Panc1 (cell line): ENCODE measurements at regions not wholly inside any gene's neighbourhood (a gene's known extent, or its start where the extent isn't known, plus 50 kb on each side); places are given as distances from the start of the nearest gene placed in this dataset.

Source experiments
- ATAC-seq: fragments of 200-7000 bp; cut with Tn5 transposase; 2 replicates; pipeline ENCODE4 v1.9.1; 2020; ENCODE audit warnings: mild to moderate bottlenecking, moderate library complexity
- BruUV-seq: library from RNA; stranded (reverse); fragments of 400-500 nt; replicated peaks from 2 replicates; lab custom pipeline; 2021; lab: Mats Ljungman, UMichigan
- CTCF ChIA-PET: fragments of 300-600 bp; sonication (Branson Sonifier 250); formaldehyde crosslinking; loops from one replicate; lab custom pipeline; 2022; ENCODE audit warnings: antibody characterized with exemption; lab: Charles Lee
- POLR2A ChIA-PET: fragments of 300-600 bp; sonication (Branson Sonifier 250); formaldehyde crosslinking; loops from one replicate; lab custom pipeline; 2022; ENCODE audit warnings: antibody characterized with exemption; lab: Charles Lee
- DNase-seq: peaks from one replicate; pipeline ENCODE4 v3.0.0-alpha.2; 2010; ENCODE audit warnings: low read depth, low spot score
- H3K27ac ChIP-seq: 2 replicates; pipeline ENCODE4 v1.5.1; 2011; ENCODE audit warnings: mild to moderate bottlenecking, low read length, inconsistent platforms
- H3K27me3 ChIP-seq: fragments of 200-500 bp; sonication (Bioruptor generic); 2 replicates; pipeline ENCODE4 v1.6.0; 2014; ENCODE audit warnings: low read length, inconsistent platforms; ENCODE audit not compliant: control insufficient read depth, insufficient read depth
- H3K36me3 ChIP-seq: fragments of 200-500 bp; sonication (Bioruptor generic); 2 replicates; pipeline ENCODE4 v1.5.1; 2014; ENCODE audit warnings: inconsistent platforms, mild to moderate bottlenecking, low read length, moderate library complexity; ENCODE audit not compliant: control insufficient read depth, insufficient read depth
- H3K4me1 ChIP-seq: 2 replicates; pipeline ENCODE4 v1.5.1; 2011; ENCODE audit warnings: inconsistent platforms, mild to moderate bottlenecking, low read length, moderate library complexity; ENCODE audit not compliant: control insufficient read depth, insufficient read depth
- H3K4me3 ChIP-seq, 2 experiments: 2 replicates each; pipeline ENCODE4 v1.5.1; 2011 to 2012; ENCODE audit warnings: low read depth in 2 of 2, low read length in 2 of 2, mild to moderate bottlenecking in 2 of 2, inconsistent platforms in 1 of 2, moderate library complexity in 1 of 2
- H3K9me3 ChIP-seq: fragments of 200-500 bp; sonication (Bioruptor generic); 2 replicates; pipeline ENCODE4 v1.5.1; 2014; ENCODE audit warnings: low read depth, mild to moderate bottlenecking, inconsistent platforms, low read length, moderate library complexity; ENCODE audit not compliant: control insufficient read depth, insufficient read depth
- CTCF ChIP-seq: fragments of 450-650 bp; IDR thresholded peaks from 2 replicates; pipeline ENCODE4 v1.5.1; 2017; ENCODE audit warnings: mild to moderate bottlenecking
- POLR2AphosphoS5 ChIP-seq: IDR thresholded peaks from 2 replicates; pipeline ENCODE4 v1.6.1; 2012; ENCODE audit warnings: mild to moderate bottlenecking, low read depth, low read length, moderate library complexity
- REST ChIP-seq, 2 experiments: IDR thresholded peaks; 2 replicates each; pipeline ENCODE4 v1.6.1; 2011 to 2012; ENCODE audit warnings: low read depth in 2 of 2, control low read depth in 1 of 2, low read length in 1 of 2, mild to moderate bottlenecking in 1 of 2, moderate library complexity in 1 of 2; ENCODE audit not compliant: insufficient read depth in 1 of 2
- SIN3A ChIP-seq: IDR thresholded peaks from 2 replicates; pipeline ENCODE4 v1.6.1; 2012; ENCODE audit warnings: low read depth, mild to moderate bottlenecking, low read length, moderate library complexity, borderline replicate concordance; ENCODE audit not compliant: insufficient read depth
- TCF7L2 ChIP-seq: IDR thresholded peaks from 2 replicates; pipeline ENCODE4 v1.6.1; 2011; ENCODE audit warnings: mild to moderate bottlenecking, low read depth, low read length, inconsistent platforms
- in situ Hi-C: cut with HindIII; loops from 2 replicates; pipeline ENCODE4 v1.10.0; 2016; ENCODE audit warnings: low sequenced_read_pairs, low pct_unique_long_range_greater_than_20kb
- intact Hi-C: fragments of 100-400 bp; cut with micrococcal nuclease; formaldehyde crosslinking; loops from one replicate; pipeline ENCODE4 v1.10.0; 2022; ENCODE audit not compliant: unreplicated experiment

- Histone ChIP-seq H3K4me3 (no peak overlapping the region), H3K27ac (no peak overlapping the region), H3K4me1 (no peaks in the 10 kb centered on the region), H3K36me3 (no peaks in the 10 kb centered on the region), H3K27me3 (no peaks in the 10 kb centered on the region), H3K9me3 (no peaks in the 10 kb centered on the region)
- no peak for ATAC-seq
- TF ChIP-seq CTCF = no peak
- TF ChIP-seq REST (IDR thresholded peaks at IDR 0.05; ENCODE audit: insufficient read depth in 1 of 2, low read depth in 2 of 2, low read length in 1 of 2) = no peak
- TF ChIP-seq TCF7L2 = no peak
- no peak for TF ChIP-seq SIN3A
- in situ Hi-C loops (no loop called here), intact Hi-C loops (loop anchor here (2.0 kb wide), 1 partner anchor 270 kb away; no protein-coding TSS in a partner anchor)
- no peak for DNase-seq
- no TSS peak for BruUV-seq
- ChIA-PET CTCF (interaction anchor here (0.6 kb wide), 1 partner anchor 68 kb away, joined by 3 read pairs; no protein-coding TSS in a partner anchor), POLR2A (no interaction called here)
Observed at GRCh38 chrX:120768681-120769080, 107.0 kb downstream of the CT47B1 start.

DNA sequence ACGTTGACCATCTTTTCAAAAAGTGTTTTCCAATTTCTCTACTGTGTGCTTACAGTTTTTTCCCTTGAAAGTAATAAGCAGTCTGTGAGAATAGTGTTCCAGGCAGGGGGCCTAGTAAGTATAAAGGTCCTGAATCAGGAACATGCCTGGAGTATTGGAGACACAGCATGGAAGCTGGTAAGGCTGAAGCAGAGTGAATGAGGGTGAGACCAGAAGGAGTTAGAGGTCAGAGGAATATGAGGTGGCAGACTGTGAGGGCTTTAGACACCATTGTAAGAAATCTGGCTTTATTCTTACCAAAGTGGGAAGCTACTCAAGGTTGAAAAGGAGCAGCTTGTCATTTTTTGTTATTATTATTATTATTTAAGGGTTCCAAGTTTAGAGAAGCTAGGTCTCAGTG is 107.4 kb downstream of the CT47B1 start:
- H3K27me3 ChIP-seq = no peaks in the 10 kb centered on the region
- intact Hi-C loops = loop anchor here (2.0 kb wide), 1 partner anchor 269 kb away; no protein-coding TSS in a partner anchor
- ChIA-PET CTCF (no interaction called here), POLR2A (no interaction called here)
- in situ Hi-C loops = no loop called here
- no peak overlapping the region for H3K27ac ChIP-seq
- no peak for TF ChIP-seq POLR2AphosphoS5
- BruUV-seq = no TSS peak
- H3K36me3 ChIP-seq = no peaks in the 10 kb centered on the region
- no peak overlapping the region for H3K4me3 ChIP-seq
- DNase-seq (no peak), ATAC-seq (no peak)
- no peaks in the 10 kb centered on the region for H3K4me1 ChIP-seq
- H3K9me3 ChIP-seq = no peaks in the 10 kb centered on the region

GRCh38 chrX:120763269-120763668 is 112.4 kb downstream of the CT47B1 start:
- ATAC-seq (no peak), DNase-seq (no peak)
- BruUV-seq = no TSS peak
- intact Hi-C loops (no loop called here), in situ Hi-C loops (no loop called here)
- Histone ChIP-seq H3K4me3 (no peak overlapping the region), H3K27ac (no peak overlapping the region), H3K4me1 (no peaks in the 10 kb centered on the region), H3K36me3 (no peaks in the 10 kb centered on the region), H3K27me3 (no peaks in the 10 kb centered on the region), H3K9me3 (no peaks in the 10 kb centered on the region)
- TF ChIP-seq SIN3A = no peak
- no peak for TF ChIP-seq TCF7L2
- no peak for TF ChIP-seq CTCF
- no peak for TF ChIP-seq REST (IDR thresholded peaks at IDR 0.05; ENCODE audit: insufficient read depth in 1 of 2, low read depth in 2 of 2, low read length in 1 of 2)
- no peak for TF ChIP-seq POLR2AphosphoS5
- CTCF ChIA-PET = no interaction called here
- POLR2A ChIA-PET = no interaction called here
